B cell (primary cell): ENCODE measurements at regions not wholly inside any gene's neighbourhood (a gene's known extent, or its start where the extent isn't known, plus 50 kb on each side); places are given as distances from the start of the nearest gene placed in this dataset.

Experiments used
- ATAC-seq: fragments of 200-7000 bp; cut with Tn5 transposase; one replicate; pipeline ENCODE4 v1.10.0; 2021; ENCODE audit warnings: low read depth, mild to moderate bottlenecking, moderate number of reproducible peaks, moderate library complexity
- CTCF ChIA-PET: fragments of 350-600 bp; sonication (Branson Sonifier 250); formaldehyde crosslinking; loops from one replicate; lab custom pipeline; 2021; ENCODE audit warnings: antibody characterized with exemption, inconsistent platforms; lab: Charles Lee
- POLR2A ChIA-PET: fragments of 350-600 bp; sonication (Branson Sonifier 250); formaldehyde crosslinking; loops from one replicate; lab custom pipeline; 2021; ENCODE audit warnings: antibody characterized with exemption; lab: Charles Lee
- DNase-seq: peaks from one replicate; pipeline ENCODE4 v3.0.0; 2013
- H2AFZ ChIP-seq: 2 replicates; pipeline ENCODE4 v1.6.1; 2012; ENCODE audit warnings: mild to moderate bottlenecking, low read depth, low read length; ENCODE audit not compliant: insufficient read depth, poor library complexity, severe bottlenecking
- H3K27ac ChIP-seq, 2 donors: 1 replicate in 1 of 2; 2 replicates in 1 of 2; pipeline ENCODE4 v1.5.1; 2012 to 2013; ENCODE audit warnings: low read length in 2 of 2, mild to moderate bottlenecking in 2 of 2, moderate library complexity in 1 of 2
- H3K27me3 ChIP-seq, 4 experiments: fragments of 200-600 bp in 1 of 4; sonication (generic) in 1 of 4; replicated peaks in 1 of 4; 1 replicate in 2 of 4; 2 replicates in 2 of 4; pipeline versions ENCODE4 v1.6.1 to v1.7.0; 2013 to 2016; ENCODE audit warnings: low read length in 3 of 4, mild to moderate bottlenecking in 2 of 4, mixed read lengths in 1 of 4, moderate library complexity in 1 of 4; ENCODE audit not compliant: insufficient read depth in 4 of 4, control insufficient read depth in 3 of 4; ENCODE audit errors: control extremely low read depth in 1 of 4
- H3K36me3 ChIP-seq, 2 experiments: replicated peaks in 1 of 2; 1 replicate in 1 of 2; 2 replicates in 1 of 2; pipeline versions ENCODE4 v1.6.1 to v1.7.1; 2013; ENCODE audit warnings: low read length in 1 of 2; ENCODE audit not compliant: insufficient read depth in 2 of 2, control insufficient read depth in 1 of 2; ENCODE audit errors: control extremely low read depth in 1 of 2, extremely low read depth in 1 of 2
- H3K4me1 ChIP-seq, 2 donors: fragments of 200-600 bp in 1 of 2; sonication (generic) in 1 of 2; 1 replicate in 1 of 2; 2 replicates in 1 of 2; pipeline versions ENCODE4 v1.5.1 to v1.6.1; 2013 to 2017; ENCODE audit warnings: low read length in 2 of 2; ENCODE audit not compliant: control insufficient read depth in 2 of 2, insufficient read depth in 2 of 2
- H3K4me2 ChIP-seq: replicated peaks from 2 replicates; pipeline ENCODE3; 2012; ENCODE audit warnings: mild to moderate bottlenecking, low read depth, low read length; ENCODE audit not compliant: poor library complexity, severe bottlenecking
- H3K4me3 ChIP-seq, 5 experiments: fragments of 200-600 bp in 1 of 5; sonication (generic) in 1 of 5; 1 replicate in 3 of 5; 2 replicates in 2 of 5; pipeline versions ENCODE4 v1.5.1 to v1.7.0; 2011 to 2016; ENCODE audit warnings: low read length in 4 of 5, mild to moderate bottlenecking in 4 of 5, low read depth in 2 of 5, control low read depth in 1 of 5, moderate library complexity in 1 of 5; ENCODE audit not compliant: insufficient read depth in 1 of 5; ENCODE audit errors: control extremely low read depth in 1 of 5, extremely low read depth in 1 of 5
- H3K79me2 ChIP-seq: fragments of 200-600 bp; sonication (generic); one replicate; pipeline ENCODE4 v1.6.0; 2016; ENCODE audit warnings: low read length; ENCODE audit not compliant: control insufficient read depth, insufficient read depth
- H3K9ac ChIP-seq: fragments of 200-600 bp; sonication (generic); 2 replicates; pipeline ENCODE4 v1.6.1; 2017; ENCODE audit warnings: mild to moderate bottlenecking, low read length, moderate library complexity
- H3K9me3 ChIP-seq, 3 donors: one replicate each; pipeline versions ENCODE4 v1.6.1 to v1.7.1; 2013; ENCODE audit warnings: low read length in 2 of 3; ENCODE audit not compliant: control insufficient read depth in 2 of 3, insufficient read depth in 1 of 3; ENCODE audit errors: control extremely low read depth in 1 of 3
- H4K20me1 ChIP-seq: 2 replicates; pipeline ENCODE4 v1.6.0; 2012; ENCODE audit warnings: mild to moderate bottlenecking, low read length; ENCODE audit not compliant: insufficient read depth, control insufficient read depth, poor library complexity, severe bottlenecking
- H3K27ac Mint-ChIP-seq: one replicate; pipeline ENCODE4 v1.8.0; 2021; ENCODE audit warnings: mixed read lengths
- H3K27me3 Mint-ChIP-seq: one replicate; pipeline ENCODE4 v1.8.0; 2021; ENCODE audit warnings: mixed read lengths
- H3K4me1 Mint-ChIP-seq: one replicate; pipeline ENCODE4 v1.8.0; 2021; ENCODE audit warnings: mixed read lengths
- H3K4me3 Mint-ChIP-seq: one replicate; pipeline ENCODE4 v1.8.0; 2021; ENCODE audit warnings: mixed read lengths
- H3K9me3 Mint-ChIP-seq: one replicate; pipeline ENCODE4 v1.8.0; 2022; ENCODE audit warnings: mixed read lengths; ENCODE audit not compliant: insufficient read depth
- CTCF ChIP-seq: fragments of 200-600 bp; IDR thresholded peaks from one replicate; pipeline ENCODE4 v1.8.0; 2022; ENCODE audit warnings: antibody characterized with exemption, mild to moderate bottlenecking
- EZH2 ChIP-seq: IDR thresholded peaks from 2 replicates; pipeline ENCODE4 v1.6.1; 2012; ENCODE audit warnings: borderline replicate concordance, low read depth, mild to moderate bottlenecking, moderate library complexity, low read length; ENCODE audit not compliant: insufficient read depth, poor library complexity, severe bottlenecking
- WGBS: methylation state at CpG from one replicate; pipeline ENCODE4 v1.1.5; 2013; ENCODE audit warnings: missing lambda C conversion rate; ENCODE audit not compliant: insufficient coverage; 5-methylcytosine and 5-hydroxymethylcytosine counted together
- intact Hi-C: fragments of 100-400 bp; cut with micrococcal nuclease; formaldehyde crosslinking; loops from one replicate; pipeline ENCODE4 v1.10.0; 2022

DNA sequence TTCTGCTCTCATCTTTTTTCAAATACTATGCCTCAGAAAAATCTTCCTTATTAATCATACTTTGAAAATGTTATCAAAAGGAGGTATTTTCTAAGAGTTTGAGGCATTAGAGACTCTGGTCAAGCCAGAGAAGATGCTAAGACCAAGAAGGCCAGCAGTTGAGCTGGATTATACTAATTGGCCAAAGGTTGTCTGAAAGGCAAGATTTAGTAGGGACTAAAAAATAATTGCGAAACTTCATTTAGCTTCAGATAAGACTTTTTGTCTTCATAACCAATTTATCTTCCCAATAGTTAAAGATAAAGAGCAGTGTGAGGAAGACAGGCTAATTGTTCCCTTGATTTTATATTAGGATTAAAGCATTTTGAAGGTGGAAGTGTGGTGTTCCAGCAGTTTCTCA, 1412.4 kb upstream of the PCDH7 start:
- TF ChIP-seq CTCF (no peak), EZH2 (no peak)
- Mint-ChIP-seq H3K27me3 (no peaks in the 10 kb centered on the region), H3K27ac (no peak overlapping the region), H3K4me1 (no peaks in the 10 kb centered on the region), H3K9me3 (peaks cover 3% of the 10 kb centered on the region), H3K4me3 (no peak overlapping the region)
- POLR2A ChIA-PET, result no interaction called here
- H3K4me3 ChIP-seq, result no peak overlapping the region
- intact Hi-C loops, result no loop called here
- H3K9ac ChIP-seq, result no peak overlapping the region
- H2AFZ ChIP-seq, result no peak overlapping the region
- no peaks in the 10 kb centered on the region for H3K4me1 ChIP-seq
- H3K36me3 ChIP-seq, result no peaks in the 10 kb centered on the region
- CTCF ChIA-PET, result no interaction called here
- H3K79me2 ChIP-seq, result no peaks in the 10 kb centered on the region
- no peaks in the 10 kb centered on the region for H3K9me3 ChIP-seq
- DNase-seq (no peak), ATAC-seq (no peak)
- H3K4me2 ChIP-seq, result no peak overlapping the region
- no peaks in the 10 kb centered on the region for H3K27me3 ChIP-seq
- WGBS, result no CpG with 5 or more reads among the region's 1 CpG
- no peak overlapping the region for H3K27ac ChIP-seq
- no peaks in the 10 kb centered on the region for H4K20me1 ChIP-seq

- Histone ChIP-seq H3K27ac (no peak overlapping the region), H3K79me2 (no peaks in the 10 kb centered on the region), H3K36me3 (no peaks in the 10 kb centered on the region), H4K20me1 (no peaks in the 10 kb centered on the region), H3K4me1 (no peaks in the 10 kb centered on the region), H3K9me3 (no peaks in the 10 kb centered on the region), H3K4me3 (no peak overlapping the region), H2AFZ (no peak overlapping the region), H3K4me2 (no peak overlapping the region), H3K9ac (no peak overlapping the region), H3K27me3 (no peaks in the 10 kb centered on the region)
- WGBS, result 80% methylated on average over 2 of the region's 3 CpGs
- DNase-seq (no peak), ATAC-seq (no peak)
- ChIA-PET CTCF (no interaction called here), POLR2A (no interaction called here)
- Mint-ChIP-seq H3K4me3 (no peak overlapping the region), H3K9me3 (peaks cover 3% of the 10 kb centered on the region), H3K4me1 (no peaks in the 10 kb centered on the region), H3K27ac (no peak overlapping the region), H3K27me3 (no peaks in the 10 kb centered on the region)
- intact Hi-C loops, result no loop called here
- TF ChIP-seq CTCF (no peak), EZH2 (no peak)
Observed at GRCh38 chr4:29309050-29309449, 1411.1 kb upstream of the PCDH7 start.
